ENCODE measurements at regions not wholly inside any gene's neighbourhood (a gene's known extent, or its start where the extent isn't known, plus 50 kb on each side); places are given as distances from the start of the nearest gene placed in this dataset.

- TF ChIP-seq, protein P1, sequence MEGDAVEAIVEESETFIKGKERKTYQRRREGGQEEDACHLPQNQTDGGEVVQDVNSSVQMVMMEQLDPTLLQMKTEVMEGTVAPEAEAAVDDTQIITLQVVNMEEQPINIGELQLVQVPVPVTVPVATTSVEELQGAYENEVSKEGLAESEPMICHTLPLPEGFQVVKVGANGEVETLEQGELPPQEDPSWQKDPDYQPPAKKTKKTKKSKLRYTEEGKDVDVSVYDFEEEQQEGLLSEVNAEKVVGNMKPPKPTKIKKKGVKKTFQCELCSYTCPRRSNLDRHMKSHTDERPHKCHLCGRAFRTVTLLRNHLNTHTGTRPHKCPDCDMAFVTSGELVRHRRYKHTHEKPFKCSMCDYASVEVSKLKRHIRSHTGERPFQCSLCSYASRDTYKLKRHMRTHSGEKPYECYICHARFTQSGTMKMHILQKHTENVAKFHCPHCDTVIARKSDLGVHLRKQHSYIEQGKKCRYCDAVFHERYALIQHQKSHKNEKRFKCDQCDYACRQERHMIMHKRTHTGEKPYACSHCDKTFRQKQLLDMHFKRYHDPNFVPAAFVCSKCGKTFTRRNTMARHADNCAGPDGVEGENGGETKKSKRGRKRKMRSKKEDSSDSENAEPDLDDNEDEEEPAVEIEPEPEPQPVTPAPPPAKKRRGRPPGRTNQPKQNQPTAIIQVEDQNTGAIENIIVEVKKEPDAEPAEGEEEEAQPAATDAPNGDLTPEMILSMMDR (IDR thresholded peaks at IDR 0.05; ENCODE audit: extremely low read depth, missing control alignments), result no peak
- DNase-seq (ENCODE audit: low spot score), result no peak
Observed at GRCh38 chr12:114967151-114967550, 283.2 kb upstream of the TBX3 start.

DNA sequence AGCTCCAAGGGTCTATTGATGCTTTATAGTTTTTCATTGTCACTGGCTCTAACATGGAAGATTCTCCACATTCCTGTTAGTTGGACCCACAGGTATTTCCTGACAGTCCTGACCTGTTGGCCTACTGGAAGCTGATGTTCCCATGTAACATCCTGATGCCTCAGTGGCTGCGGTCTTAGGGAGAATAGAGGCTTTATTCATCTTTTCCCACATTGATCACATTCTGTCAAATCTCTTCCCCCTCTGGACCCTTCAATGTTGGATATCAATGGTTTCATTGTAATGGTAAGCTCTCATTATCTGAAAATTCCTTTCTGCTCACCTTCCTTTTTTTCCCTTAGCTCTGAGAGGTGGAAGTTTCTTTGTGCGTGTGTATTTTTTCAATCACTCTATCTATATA, 280.9 kb upstream of the TBX3 start:
- no peak for DNase-seq (ENCODE audit: low spot score)
- TF ChIP-seq, protein P1 (IDR thresholded peaks at IDR 0.05; ENCODE audit: extremely low read depth, missing control alignments), result no peak

- TF ChIP-seq, protein P1 (IDR thresholded peaks at IDR 0.05; ENCODE audit: extremely low read depth, missing control alignments), result no peak
- DNase-seq (ENCODE audit: low spot score), result no peak
Observed at GRCh38 chr12:114963846-114964245, 279.9 kb upstream of the TBX3 start.

- DNase-seq (ENCODE audit: low spot score), result no peak
- TF ChIP-seq, protein P1 (IDR thresholded peaks at IDR 0.05; ENCODE audit: extremely low read depth, missing control alignments), result no peak
Observed at GRCh38 chr12:114961491-114961890, 277.5 kb upstream of the TBX3 start.

- DNase-seq (ENCODE audit: low spot score), result no peak
- TF ChIP-seq, protein P1 (IDR thresholded peaks at IDR 0.05; ENCODE audit: extremely low read depth, missing control alignments), result no peak
Observed at GRCh38 chr12:114958538-114958937, 274.6 kb upstream of the TBX3 start.

DNA sequence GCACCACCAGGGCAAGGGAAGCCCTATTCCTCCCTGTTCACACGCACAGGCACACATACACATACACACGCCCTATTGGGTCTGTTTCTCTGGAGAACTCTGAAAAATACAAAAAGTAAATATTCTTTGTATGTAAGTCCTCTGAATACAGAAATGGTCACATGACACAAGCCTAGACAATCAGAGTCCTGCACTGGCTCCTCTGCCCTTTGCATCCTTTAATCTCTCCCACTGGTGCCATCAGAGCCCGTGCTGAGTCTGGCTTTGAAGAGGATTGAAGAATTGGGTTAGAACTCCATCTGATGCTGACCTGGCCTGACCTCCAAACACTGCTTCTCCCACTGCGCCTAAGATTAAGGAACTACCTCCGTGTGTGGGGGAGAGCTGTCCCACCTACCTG, 273.2 kb upstream of the TBX3 start:
- TF ChIP-seq, protein P1 (IDR thresholded peaks at IDR 0.05; ENCODE audit: extremely low read depth, missing control alignments), result no peak
- no peak for DNase-seq (ENCODE audit: low spot score)

DNA sequence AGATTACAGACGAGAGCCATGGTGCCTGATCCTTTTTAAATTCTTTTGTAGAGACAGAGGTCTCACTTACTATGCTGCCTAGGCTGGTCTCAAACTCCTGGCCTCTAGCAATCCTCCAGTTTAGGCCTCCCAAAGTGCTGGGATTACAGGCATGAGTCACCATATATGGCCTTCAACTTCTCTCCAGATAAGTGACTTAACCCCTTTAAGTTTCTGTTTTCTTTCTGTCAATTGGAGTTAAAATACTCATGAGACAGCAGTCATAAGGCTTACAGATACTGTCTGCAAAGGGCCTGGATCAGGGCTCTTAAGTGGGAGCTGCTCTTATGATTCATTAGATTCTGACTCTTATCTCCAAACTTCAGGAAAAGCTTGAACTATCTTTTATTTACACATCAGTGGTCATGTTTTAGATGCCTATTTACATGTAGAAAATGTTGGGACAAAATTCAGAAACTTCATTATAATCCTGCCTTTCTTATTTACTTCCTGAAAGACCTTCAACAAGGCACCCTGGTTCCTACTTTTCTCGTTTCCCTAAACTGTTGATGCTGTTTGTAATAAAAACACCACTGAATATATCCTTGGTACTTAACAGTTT, 271.5 kb upstream of the TBX3 start:
- DNase-seq (ENCODE audit: low spot score), result no peak

More for the DNA sequence above, 271.5 kb upstream of the TBX3 start:
- TF ChIP-seq, protein P1 (IDR thresholded peaks at IDR 0.05; ENCODE audit: extremely low read depth, missing control alignments), result no peak

Measured in GM20000 (cell line).